ENCODE measurements at regions not wholly inside any gene's neighbourhood (a gene's known extent, or its start where the extent isn't known, plus 50 kb on each side); places are given as distances from the start of the nearest gene placed in this dataset.

GRCh38 chr2:188902901-188903491 lies 71.2 kb upstream of the COL3A1 start:
- H3K4me1 Mint-ChIP-seq (ENCODE audit: low read depth): peaks cover 19% of the 10 kb centered on the region
- no peaks in the 10 kb centered on the region for H3K27me3 Mint-ChIP-seq (ENCODE audit: low read depth)
- no peaks in the 10 kb centered on the region for H3K9me3 Mint-ChIP-seq (ENCODE audit: low read depth)
- no peaks in the 10 kb centered on the region for H3K36me3 Mint-ChIP-seq (ENCODE audit: low read depth)
- H3K4me3 Mint-ChIP-seq (ENCODE audit: unreplicated experiment): no peak overlapping the region
- no peak for DNase-seq (ENCODE audit: low spot score)
- H3K27ac Mint-ChIP-seq (ENCODE audit: unreplicated experiment): no peak overlapping the region
- no peak for TF ChIP-seq CTCF (IDR thresholded peaks at IDR 0.05)

GRCh38 chr2:188903740-188904139 lies 70.4 kb upstream of the COL3A1 start:
- no peak for DNase-seq (ENCODE audit: low spot score)
- Mint-ChIP-seq H3K4me1 (ENCODE audit: low read depth) (peaks cover 13% of the 10 kb centered on the region), H3K36me3 (ENCODE audit: low read depth) (no peaks in the 10 kb centered on the region), H3K9me3 (ENCODE audit: low read depth) (no peaks in the 10 kb centered on the region), H3K27me3 (ENCODE audit: low read depth) (no peaks in the 10 kb centered on the region), H3K27ac (ENCODE audit: unreplicated experiment) (no peak overlapping the region), H3K4me3 (ENCODE audit: unreplicated experiment) (no peak overlapping the region)
- TF ChIP-seq CTCF (IDR thresholded peaks at IDR 0.05): no peak

GRCh38 chr2:188909036-188909435 lies 65.1 kb upstream of the COL3A1 start:
- Mint-ChIP-seq H3K4me1 (ENCODE audit: low read depth) (no peaks in the 10 kb centered on the region), H3K4me3 (ENCODE audit: unreplicated experiment) (no peak overlapping the region), H3K27ac (ENCODE audit: unreplicated experiment) (no peak overlapping the region), H3K27me3 (ENCODE audit: low read depth) (no peaks in the 10 kb centered on the region), H3K9me3 (ENCODE audit: low read depth) (peaks cover 11% of the 10 kb centered on the region), H3K36me3 (ENCODE audit: low read depth) (no peaks in the 10 kb centered on the region)
- DNase-seq (ENCODE audit: low spot score): no peak
- no peak for TF ChIP-seq CTCF (IDR thresholded peaks at IDR 0.05)

- DNase-seq (ENCODE audit: low spot score): no peak
- no peaks in the 10 kb centered on the region for H3K36me3 Mint-ChIP-seq (ENCODE audit: low read depth)
Measured at GRCh38 chr2:188916736-188917135, 57.4 kb upstream of the COL3A1 start.

GRCh38 chr2:188917632-188918031 lies 56.5 kb upstream of the COL3A1 start:
- Mint-ChIP-seq H3K36me3 (ENCODE audit: low read depth) (no peaks in the 10 kb centered on the region), H3K9me3 (ENCODE audit: low read depth) (no peaks in the 10 kb centered on the region), H3K27ac (ENCODE audit: unreplicated experiment) (no peak overlapping the region), H3K4me3 (ENCODE audit: unreplicated experiment) (no peak overlapping the region), H3K4me1 (ENCODE audit: low read depth) (peaks cover 9% of the 10 kb centered on the region), H3K27me3 (ENCODE audit: low read depth) (no peaks in the 10 kb centered on the region)
- no peak for TF ChIP-seq CTCF (IDR thresholded peaks at IDR 0.05)
- no peak for DNase-seq (ENCODE audit: low spot score)

More at GRCh38 chr2:188916736-188917135, 57.4 kb upstream of the COL3A1 start:
- H3K4me1 Mint-ChIP-seq (ENCODE audit: low read depth): peaks cover 4% of the 10 kb centered on the region
- no peaks in the 10 kb centered on the region for H3K9me3 Mint-ChIP-seq (ENCODE audit: low read depth)
- TF ChIP-seq CTCF (IDR thresholded peaks at IDR 0.05): no peak
- no peak overlapping the region for H3K4me3 Mint-ChIP-seq (ENCODE audit: unreplicated experiment)
- no peak overlapping the region for H3K27ac Mint-ChIP-seq (ENCODE audit: unreplicated experiment)
- no peaks in the 10 kb centered on the region for H3K27me3 Mint-ChIP-seq (ENCODE audit: low read depth)

Measured in chondrocyte (in vitro differentiated cells).